H1 (cell line): ENCODE measurements at regions not wholly inside any gene's neighbourhood (a gene's known extent, or its start where the extent isn't known, plus 50 kb on each side); places are given as distances from the start of the nearest gene placed in this dataset.

ENCODE experiments used
- CTCF ChIA-PET: fragments of 300-600 bp; sonication (Branson Sonifier 250); formaldehyde crosslinking; loops from one replicate; lab custom pipeline; 2021; ENCODE audit not compliant: partially characterized antibody; lab: Charles Lee
- POLR2A ChIA-PET: fragments of 300-600 bp; sonication (Branson Sonifier 250); formaldehyde crosslinking; loops from one replicate; lab custom pipeline; 2021; ENCODE audit warnings: inconsistent platforms; ENCODE audit not compliant: partially characterized antibody; lab: Charles Lee
- DNase-seq, 2 experiments: peaks; one replicate each; pipeline versions ENCODE4 v3.0.0 to v3.0.0-alpha.2; 2010 to 2022; ENCODE audit warnings: low spot score in 2 of 2, low read depth in 1 of 2, mixed read lengths in 1 of 2
- FAIRE-seq: peaks from 2 replicates; lab custom pipeline; 2011; peaks lifted over from hg19 to GRCh38; lab: Jason Lieb, UNC
- H2AFZ ChIP-seq: 2 replicates; pipeline ENCODE4 v1.8.1; 2012; ENCODE audit warnings: low read length, inconsistent platforms
- H2AK5ac ChIP-seq: 2 replicates; pipeline ENCODE4 v1.6.1; 2013; ENCODE audit warnings: low read depth, low read length
- H2BK120ac ChIP-seq: replicated peaks from 2 replicates; pipeline ENCODE3; 2013; ENCODE audit warnings: low read depth, low read length, inconsistent platforms
- H2BK12ac ChIP-seq: 2 replicates; pipeline ENCODE4 v1.6.1; 2013; ENCODE audit warnings: low read depth, low read length
- H2BK15ac ChIP-seq: 2 replicates; pipeline ENCODE4 v1.6.1; 2013; ENCODE audit warnings: low read length
- H2BK20ac ChIP-seq: 2 replicates; pipeline ENCODE4 v1.6.1; 2013; ENCODE audit warnings: low read length
- H2BK5ac ChIP-seq: 2 replicates; pipeline ENCODE4 v1.6.1; 2013; ENCODE audit warnings: low read depth, low read length
- H3K14ac ChIP-seq: 2 replicates; pipeline ENCODE4 v1.6.1; 2013; ENCODE audit warnings: inconsistent platforms; ENCODE audit not compliant: insufficient read length
- H3K18ac ChIP-seq: 2 replicates; pipeline ENCODE4 v1.6.1; 2013; ENCODE audit warnings: low read length; ENCODE audit errors: extremely low read depth
- H3K23ac ChIP-seq: 2 replicates; pipeline ENCODE4 v1.6.1; 2013; ENCODE audit warnings: inconsistent platforms; ENCODE audit not compliant: insufficient read length
- H3K23me2 ChIP-seq: 2 replicates; pipeline ENCODE4 v1.6.1; 2013; ENCODE audit warnings: low read depth, low read length
- H3K27ac ChIP-seq: 2 replicates; pipeline ENCODE4 v1.6.1; 2011; ENCODE audit warnings: low read depth, low read length, inconsistent platforms
- H3K27me3 ChIP-seq, 4 experiments: replicated peaks in 1 of 4; 1 replicate in 1 of 4; 2 replicates in 3 of 4; pipeline versions ENCODE4 v1.6.1 to v1.8.1; 2011 to 2013; ENCODE audit warnings: low read length in 3 of 4, mild to moderate bottlenecking in 3 of 4, inconsistent platforms in 2 of 4, mixed read lengths in 2 of 4, moderate library complexity in 1 of 4; ENCODE audit not compliant: control insufficient read depth in 3 of 4, insufficient read depth in 3 of 4; ENCODE audit errors: extremely low read depth in 1 of 4
- H3K36me3 ChIP-seq, 4 experiments: 2 replicates each; pipeline versions ENCODE4 v1.6.1 to v1.8.1; 2011 to 2013; ENCODE audit warnings: mild to moderate bottlenecking in 4 of 4, low read length in 3 of 4, moderate library complexity in 2 of 4, control low read depth in 1 of 4, inconsistent platforms in 1 of 4; ENCODE audit not compliant: insufficient read depth in 4 of 4, control insufficient read depth in 2 of 4
- H3K4ac ChIP-seq: replicated peaks from 2 replicates; pipeline ENCODE3; 2013; ENCODE audit warnings: low read length, low read depth, mixed read lengths, inconsistent platforms; ENCODE audit not compliant: insufficient read length
- H3K4me1 ChIP-seq, 4 experiments: replicated peaks in 1 of 4; 1 replicate in 1 of 4; 2 replicates in 3 of 4; pipeline versions ENCODE4 v1.6.1 to v1.8.1; 2011 to 2013; ENCODE audit warnings: low read length in 3 of 4, inconsistent platforms in 2 of 4, mixed read lengths in 1 of 4; ENCODE audit not compliant: insufficient read depth in 4 of 4, control insufficient read depth in 3 of 4
- H3K4me2 ChIP-seq, 2 experiments: 2 replicates each; pipeline versions ENCODE4 v1.6.1 to v1.8.1; 2011 to 2013; ENCODE audit warnings: low read depth in 2 of 2, low read length in 2 of 2, control low read depth in 1 of 2, inconsistent platforms in 1 of 2, mild to moderate bottlenecking in 1 of 2; ENCODE audit not compliant: insufficient read depth in 1 of 2
- H3K4me3 ChIP-seq, 4 experiments: fragments of 200-600, 300-600 bp in 1 of 4; sonication (generic), shearing (Covaris generic), sonication (Bioruptor Twin) in 1 of 4; 2 replicates each; pipeline versions ENCODE4 v1.5.1 to v1.8.1; 2011 to 2016; ENCODE audit warnings: low read length in 4 of 4, low read depth in 3 of 4, control low read depth in 2 of 4, inconsistent platforms in 2 of 4, mild to moderate bottlenecking in 2 of 4, mixed read lengths in 1 of 4, moderate library complexity in 1 of 4; ENCODE audit not compliant: insufficient read depth in 2 of 4; ENCODE audit errors: extremely low read depth in 1 of 4
- H3K56ac ChIP-seq: replicated peaks from 2 replicates; pipeline ENCODE3; 2013; ENCODE audit warnings: low read depth, mild to moderate bottlenecking, mixed read lengths, low read length, inconsistent platforms; ENCODE audit not compliant: insufficient read length
- H3K79me1 ChIP-seq: 2 replicates; pipeline ENCODE4 v1.6.1; 2013; ENCODE audit warnings: low read depth, low read length, control low read depth
- H3K79me2 ChIP-seq, 2 experiments: 2 replicates each; pipeline versions ENCODE4 v1.6.1 to v1.8.1; 2012 to 2013; ENCODE audit warnings: low read length in 2 of 2, mild to moderate bottlenecking in 2 of 2, inconsistent platforms in 1 of 2; ENCODE audit not compliant: insufficient read depth in 2 of 2, control insufficient read depth in 1 of 2
- H3K9ac ChIP-seq, 4 experiments: replicated peaks in 1 of 4; 1 replicate in 1 of 4; 2 replicates in 3 of 4; pipeline versions ENCODE4 v1.6.1 to v1.8.1; 2011 to 2013; ENCODE audit warnings: low read depth in 3 of 4, low read length in 3 of 4, control low read depth in 2 of 4, mild to moderate bottlenecking in 2 of 4, moderate library complexity in 2 of 4, inconsistent platforms in 1 of 4; ENCODE audit errors: extremely low read depth in 1 of 4
- H3K9me3 ChIP-seq, 2 experiments: 2 replicates each; pipeline versions ENCODE4 v1.6.1 to v1.8.1; 2012 to 2013; ENCODE audit warnings: mild to moderate bottlenecking in 2 of 2, moderate library complexity in 2 of 2, control low read depth in 1 of 2, inconsistent platforms in 1 of 2, low read depth in 1 of 2, low read length in 1 of 2, mixed read lengths in 1 of 2; ENCODE audit not compliant: insufficient read depth in 2 of 2
- H4K20me1 ChIP-seq, 2 experiments: replicated peaks in 1 of 2; 2 replicates each; pipeline versions ENCODE3 to v1.8.1; 2011 to 2013; ENCODE audit warnings: inconsistent platforms in 2 of 2, low read length in 2 of 2, mild to moderate bottlenecking in 1 of 2; ENCODE audit not compliant: insufficient read depth in 2 of 2, control insufficient read depth in 1 of 2
- H4K5ac ChIP-seq: 2 replicates; pipeline ENCODE4 v1.6.1; 2013; ENCODE audit warnings: low read length, low read depth, mixed read lengths, inconsistent platforms; ENCODE audit not compliant: insufficient read length
- H4K8ac ChIP-seq: 2 replicates; pipeline ENCODE4 v1.8.0; 2013; ENCODE audit warnings: mild to moderate bottlenecking, moderate library complexity, low read length, inconsistent platforms; ENCODE audit not compliant: insufficient read depth; ENCODE audit errors: extremely low read depth
- H4K91ac ChIP-seq: replicated peaks from 2 replicates; pipeline ENCODE3; 2013; ENCODE audit warnings: low read length, mixed read lengths, inconsistent platforms; ENCODE audit not compliant: insufficient read length
- ASH2L ChIP-seq: fragments of 200-600, 300-600 bp; sonication (generic); IDR thresholded peaks from one replicate; pipeline ENCODE4 v1.7.1; 2017; ENCODE audit warnings: low read length
- JUN ChIP-seq: IDR thresholded peaks from 2 replicates; pipeline ENCODE4 v1.6.1; 2011; ENCODE audit warnings: low read depth, mild to moderate bottlenecking, improper control_type of control experiment, low read length
- MAFK ChIP-seq: IDR thresholded peaks from 2 replicates; pipeline ENCODE4 v1.6.1; 2012; ENCODE audit warnings: low read depth, mild to moderate bottlenecking, improper control_type of control experiment, low read length
- POU5F1 ChIP-seq: IDR thresholded peaks from 2 replicates; pipeline ENCODE4 v1.6.1; 2011; ENCODE audit warnings: low read depth, mild to moderate bottlenecking, low read length, moderate library complexity
- SAP30 ChIP-seq: fragments of 300-600 bp; sonication (generic); IDR thresholded peaks from 2 replicates; pipeline ENCODE4 v1.7.1; 2012; ENCODE audit warnings: low read length, moderate library complexity, mild to moderate bottlenecking, inconsistent platforms; ENCODE audit not compliant: insufficient read depth, insufficient replicate concordance
- TEAD4 ChIP-seq: IDR thresholded peaks from 2 replicates; pipeline ENCODE4 v1.6.1; 2012; ENCODE audit warnings: low read depth, low read length, inconsistent platforms, mixed read lengths
- ZNF274 ChIP-seq: IDR thresholded peaks from 2 replicates; pipeline ENCODE4 v1.7.0; 2012; ENCODE audit warnings: low read length, borderline replicate concordance; ENCODE audit errors: extremely low read depth
- WGBS, 2 experiments: shearing (Covaris generic) in 1 of 2; methylation state at CpG; one replicate each; pipeline versions ENCODE4 v1.1.6 to v1.1.7; 2013 to 2015; ENCODE audit warnings: low lambda C conversion rate in 2 of 2, mixed read lengths in 2 of 2, inconsistent platforms in 1 of 2, low coverage in 1 of 2, missing lambda C conversion rate in 1 of 2; ENCODE audit not compliant: insufficient replicate concordance in 2 of 2, insufficient coverage in 1 of 2, insufficient read length in 1 of 2; ENCODE audit errors: extremely low coverage in 1 of 2, missing lambda C conversion rate in 1 of 2; 5-methylcytosine and 5-hydroxymethylcytosine counted together

- H3K27ac ChIP-seq = no peak overlapping the region
- no peak for FAIRE-seq
- H2BK12ac ChIP-seq = no peak overlapping the region
- no peak overlapping the region for H3K23ac ChIP-seq
- no peak overlapping the region for H4K91ac ChIP-seq
- DNase-seq = no peak
- no peak overlapping the region for H2BK15ac ChIP-seq
- no peak overlapping the region for H2AK5ac ChIP-seq
- H3K27me3 ChIP-seq = no peaks in the 10 kb centered on the region; a peak in 1 of 7 replicates
- no peak overlapping the region for H4K5ac ChIP-seq
- H3K14ac ChIP-seq = no peak overlapping the region
- no peaks in the 10 kb centered on the region for H3K79me2 ChIP-seq
- H3K9ac ChIP-seq = no peak overlapping the region
- no peak overlapping the region for H3K56ac ChIP-seq
- H3K4me2 ChIP-seq = no peak overlapping the region
- H3K4me3 ChIP-seq = no peak overlapping the region
- H2AFZ ChIP-seq = no peak overlapping the region; the same call in 1 of the 2 replicates
- CTCF ChIA-PET = interaction anchor here (0.6 to 2.3 kb wide), 8 partner anchors 7 to 1010 kb away, joined by 3 to 9 read pairs (median 4); no protein-coding TSS in a partner anchor
- H3K79me1 ChIP-seq = no peaks in the 10 kb centered on the region
- 85% methylated on average over 3 of the region's 3 CpGs; no CpG with 5 or more reads in 1 of the 2 experiments for WGBS, 2 experiments
- H2BK120ac ChIP-seq = no peak overlapping the region
- no peaks in the 10 kb centered on the region for H3K36me3 ChIP-seq
- H4K20me1 ChIP-seq = no peaks in the 10 kb centered on the region
- POLR2A ChIA-PET = no interaction called here
- no peak overlapping the region for H3K4ac ChIP-seq
- H4K8ac ChIP-seq = no peak overlapping the region
- H3K9me3 ChIP-seq = no peaks in the 10 kb centered on the region
- no peak overlapping the region for H3K18ac ChIP-seq
- no peak overlapping the region for H2BK20ac ChIP-seq
- H3K4me1 ChIP-seq = peaks cover 2 to 13% (median 2%) of the 10 kb centered on the region in 4 experiments; a peak in 3 of 7 replicates
- no peaks in the 10 kb centered on the region for H3K23me2 ChIP-seq
- no peak overlapping the region for H2BK5ac ChIP-seq
- TF ChIP-seq SAP30 = no peak
- TF ChIP-seq MAFK = no peak
- no peak for TF ChIP-seq JUN
- TF ChIP-seq TEAD4 = no peak
- TF ChIP-seq ZNF274 = no peak
- no peak for TF ChIP-seq ASH2L
- TF ChIP-seq POU5F1 = no peak
Observed at GRCh38 chr4:78661086-78661690, 109.6 kb downstream of the ANXA3 start.
